ENCODE measurements at regions not wholly inside any gene's neighbourhood (a gene's known extent, or its start where the extent isn't known, plus 50 kb on each side); places are given as distances from the start of the nearest gene placed in this dataset.

GRCh38 chr2:58734365-58734764 lies 493.2 kb upstream of the FANCL start:
- no peak overlapping the region for H3K27ac Mint-ChIP-seq
- H3K4me3 Mint-ChIP-seq, result no peak overlapping the region
- H3K4me1 Mint-ChIP-seq, result no peaks in the 10 kb centered on the region
- DNase-seq (ENCODE audit: low spot score in 2 of 2), result no peak
- no peak for ATAC-seq
- no peaks in the 10 kb centered on the region for H3K36me3 Mint-ChIP-seq
- H3K9me3 Mint-ChIP-seq, result peaks cover 3% of the 10 kb centered on the region

DNA sequence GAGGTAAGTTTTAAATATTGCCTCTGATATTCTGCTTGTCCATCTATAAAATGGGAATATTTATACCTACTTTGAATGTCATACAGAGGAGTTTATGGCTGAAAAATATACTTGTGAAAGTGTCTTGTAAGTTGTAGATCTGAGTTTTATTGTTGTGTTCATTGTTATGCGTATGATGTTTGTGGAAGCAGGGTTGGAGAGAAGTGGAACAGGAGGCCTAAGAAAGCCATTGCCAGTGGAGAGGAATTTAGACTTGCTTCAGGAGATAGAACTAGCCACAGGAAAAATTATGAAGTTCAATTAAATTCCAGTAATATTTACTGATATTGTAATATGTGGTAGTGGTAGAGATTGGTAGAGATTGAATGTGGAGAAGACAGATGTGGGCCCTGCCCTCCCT lies 491.9 kb upstream of the FANCL start:
- DNase-seq (ENCODE audit: low spot score in 2 of 2) (no peak), ATAC-seq (no peak)
- no peak overlapping the region for H3K27ac Mint-ChIP-seq
- H3K36me3 Mint-ChIP-seq, result no peaks in the 10 kb centered on the region
- H3K9me3 Mint-ChIP-seq, result peaks cover 3% of the 10 kb centered on the region
- no peaks in the 10 kb centered on the region for H3K4me1 Mint-ChIP-seq
- no peak overlapping the region for H3K4me3 Mint-ChIP-seq

DNA sequence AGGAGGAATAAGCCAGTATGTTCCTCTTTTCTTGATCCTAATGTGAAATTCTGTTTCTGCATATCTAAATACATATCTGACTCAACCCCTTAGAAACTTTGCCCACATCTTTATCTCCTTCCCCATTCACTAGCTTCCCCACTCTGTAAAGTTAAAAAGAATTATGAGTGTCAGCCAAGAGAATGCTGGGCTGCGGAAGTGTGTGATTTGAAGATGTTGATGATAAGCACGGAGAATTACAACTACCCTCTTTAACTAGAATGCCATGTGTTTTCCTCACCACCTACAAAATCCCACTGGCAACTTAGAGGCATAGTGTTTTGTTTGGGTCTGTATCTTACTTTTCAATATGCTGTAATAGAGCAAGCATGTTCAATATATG lies 490.4 kb upstream of the FANCL start:
- Mint-ChIP-seq H3K4me3 (no peak overlapping the region), H3K36me3 (no peaks in the 10 kb centered on the region), H3K4me1 (no peaks in the 10 kb centered on the region), H3K27ac (no peak overlapping the region), H3K9me3 (peaks cover 3% of the 10 kb centered on the region)
- DNase-seq (ENCODE audit: low spot score in 2 of 2), result no peak
- no peak for ATAC-seq

DNA sequence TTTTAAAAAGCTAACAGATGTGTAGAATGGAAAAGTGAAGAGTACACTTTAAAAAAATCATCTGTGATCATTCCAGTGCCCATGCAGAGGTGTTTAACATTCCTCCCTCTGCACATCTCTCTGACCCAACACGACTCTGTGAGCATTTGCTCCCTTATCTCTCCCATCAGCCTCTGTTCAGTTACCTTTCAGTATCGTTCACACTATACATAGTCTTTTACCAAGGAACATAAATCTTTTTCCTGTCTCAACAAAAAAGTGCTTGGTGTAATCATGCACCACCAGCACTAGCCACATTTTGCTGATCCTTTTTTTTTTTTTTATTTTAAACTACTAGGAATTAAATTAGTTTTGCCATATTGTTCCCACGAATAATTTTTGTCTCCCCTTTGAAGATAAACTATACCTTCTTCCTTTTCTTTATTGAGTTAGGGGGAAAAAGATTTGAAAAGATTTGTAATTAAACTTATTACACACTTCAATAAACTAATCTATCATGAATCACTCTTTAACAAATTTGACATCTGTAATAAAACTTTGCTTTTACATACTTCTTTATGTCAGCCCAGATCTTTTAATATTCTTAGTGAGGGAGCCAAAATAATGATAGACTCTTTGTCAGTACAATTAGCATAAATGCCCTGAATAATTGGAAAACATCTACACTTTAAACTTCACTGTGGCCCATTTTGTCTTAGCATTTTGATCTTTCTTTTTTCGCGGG lies 489.8 kb upstream of the FANCL start:
- DNase-seq (ENCODE audit: low spot score in 2 of 2) (no peak), ATAC-seq (no peak)
- Mint-ChIP-seq H3K4me1 (no peaks in the 10 kb centered on the region), H3K36me3 (no peaks in the 10 kb centered on the region), H3K9me3 (peaks cover 3% of the 10 kb centered on the region), H3K27ac (no peak overlapping the region), H3K4me3 (no peak overlapping the region)

DNA sequence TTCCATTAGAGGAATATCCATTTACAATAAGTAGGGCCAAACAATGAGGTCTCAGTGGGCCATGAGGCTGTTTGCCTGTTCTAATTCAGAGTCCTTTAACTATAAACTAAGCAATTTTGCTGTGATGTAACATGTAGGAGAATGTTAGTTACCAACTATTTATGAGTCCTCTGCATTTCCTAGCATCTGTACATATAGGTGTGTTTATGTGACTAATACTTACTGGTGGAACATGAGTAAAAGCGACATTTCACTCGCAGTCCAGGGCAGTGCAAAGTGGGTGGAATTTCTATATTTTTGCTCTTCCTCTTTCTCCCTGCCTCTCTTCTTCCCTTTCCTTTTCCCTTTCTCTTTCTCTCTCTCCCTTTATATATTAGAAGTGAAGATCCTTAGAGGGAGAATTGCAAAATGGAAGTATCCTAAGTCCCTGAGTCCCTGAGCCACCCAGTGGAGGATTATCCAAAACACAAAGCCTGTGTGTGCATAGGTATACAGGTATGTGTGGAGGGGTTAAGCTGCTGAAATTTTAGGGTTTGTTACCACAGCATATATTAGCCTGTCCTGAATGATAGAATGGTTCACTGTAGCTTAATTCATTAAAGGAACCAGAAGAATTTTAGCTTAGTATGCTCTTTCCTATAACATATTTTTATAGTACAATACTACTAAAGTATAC lies 487.0 kb upstream of the FANCL start:
- Mint-ChIP-seq H3K4me3 (no peak overlapping the region), H3K9me3 (peaks cover 5% of the 10 kb centered on the region), H3K36me3 (no peaks in the 10 kb centered on the region), H3K27ac (no peak overlapping the region), H3K4me1 (no peaks in the 10 kb centered on the region)
- ATAC-seq (no peak), DNase-seq (ENCODE audit: low spot score in 2 of 2) (no peak)

DNA sequence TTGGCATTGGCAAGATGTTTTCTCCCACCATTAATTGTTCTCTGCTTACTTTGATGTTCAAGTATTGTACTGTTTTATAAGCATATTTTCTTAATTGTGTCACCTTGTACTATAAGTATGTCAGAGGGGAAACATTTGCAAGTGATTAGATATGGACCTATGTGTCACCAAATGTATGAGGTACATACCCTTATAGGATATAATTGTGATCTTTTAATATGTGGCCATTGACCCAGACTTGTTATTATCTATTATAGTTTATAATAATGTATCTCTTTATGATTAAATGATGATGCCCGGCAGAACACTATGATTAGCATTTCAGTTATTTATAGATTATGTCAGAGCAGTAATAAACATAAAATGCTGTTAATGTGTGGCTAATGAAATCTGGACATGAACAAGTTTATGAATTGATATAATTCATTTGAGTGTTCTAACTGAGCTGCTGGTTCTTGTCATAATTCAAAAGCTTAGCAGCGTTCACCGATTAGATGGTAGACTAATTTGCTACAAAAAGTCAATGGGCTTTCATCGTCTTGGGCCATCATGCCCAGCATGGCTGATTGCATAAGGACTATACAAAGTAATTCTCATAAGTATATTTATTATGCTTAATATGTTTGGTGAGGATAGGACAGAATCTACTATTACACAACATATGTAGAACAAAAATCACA lies 480.9 kb upstream of the FANCL start:
- DNase-seq (ENCODE audit: low spot score in 2 of 2) (no peak), ATAC-seq (no peak)
- H3K4me3 Mint-ChIP-seq, result no peak overlapping the region
- H3K4me1 Mint-ChIP-seq, result no peaks in the 10 kb centered on the region
- no peak overlapping the region for H3K27ac Mint-ChIP-seq
- H3K36me3 Mint-ChIP-seq, result no peaks in the 10 kb centered on the region
- peaks cover 4% of the 10 kb centered on the region for H3K9me3 Mint-ChIP-seq

DNA sequence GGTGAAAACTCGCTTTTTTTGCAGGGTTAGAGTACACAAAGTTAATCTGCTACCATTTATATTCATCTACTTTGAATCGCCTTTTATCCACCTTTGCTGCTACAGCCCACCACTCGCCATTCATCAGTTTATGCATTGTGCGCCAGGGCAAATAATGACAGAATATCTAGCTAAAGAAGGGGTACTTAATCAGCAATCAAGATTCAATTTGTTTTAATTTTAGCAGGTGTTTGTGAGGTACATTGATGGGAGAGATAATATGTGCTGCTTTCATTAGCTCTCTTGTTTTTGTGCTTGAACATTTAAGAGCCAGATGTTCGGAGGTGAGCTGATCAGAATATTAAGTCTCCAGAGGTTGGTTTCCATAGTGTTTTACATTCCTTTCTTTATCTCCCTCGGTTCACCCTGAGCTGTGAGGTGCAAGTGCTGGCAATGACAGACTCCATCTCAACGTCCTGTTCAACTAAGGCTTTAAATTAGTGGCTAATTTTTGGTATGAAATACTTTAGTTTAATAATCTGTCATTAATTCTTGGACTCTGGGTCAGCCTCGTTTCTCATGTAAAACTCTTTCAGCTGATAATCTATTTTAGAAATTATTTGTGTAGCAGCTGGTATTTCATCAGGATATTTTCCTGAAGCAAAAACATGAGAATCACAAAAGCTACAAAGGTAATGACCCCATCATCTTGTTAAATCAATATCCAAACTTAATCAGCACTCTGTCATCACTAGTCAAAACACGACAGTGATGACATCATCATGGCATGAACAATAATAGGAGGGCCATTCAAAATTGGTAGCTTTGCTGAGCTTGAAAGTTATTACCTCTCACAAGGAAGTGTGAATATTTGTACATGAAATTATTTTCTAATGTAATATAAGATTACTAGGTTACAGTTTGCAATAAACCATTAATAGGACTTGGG lies 479.9 kb upstream of the FANCL start:
- ATAC-seq (no peak), DNase-seq (ENCODE audit: low spot score in 2 of 2) (no peak)
- H3K36me3 Mint-ChIP-seq, result no peaks in the 10 kb centered on the region
- no peaks in the 10 kb centered on the region for H3K4me1 Mint-ChIP-seq
- no peak overlapping the region for H3K4me3 Mint-ChIP-seq
- no peak overlapping the region for H3K27ac Mint-ChIP-seq
- H3K9me3 Mint-ChIP-seq, result peaks cover 6% of the 10 kb centered on the region

DNA sequence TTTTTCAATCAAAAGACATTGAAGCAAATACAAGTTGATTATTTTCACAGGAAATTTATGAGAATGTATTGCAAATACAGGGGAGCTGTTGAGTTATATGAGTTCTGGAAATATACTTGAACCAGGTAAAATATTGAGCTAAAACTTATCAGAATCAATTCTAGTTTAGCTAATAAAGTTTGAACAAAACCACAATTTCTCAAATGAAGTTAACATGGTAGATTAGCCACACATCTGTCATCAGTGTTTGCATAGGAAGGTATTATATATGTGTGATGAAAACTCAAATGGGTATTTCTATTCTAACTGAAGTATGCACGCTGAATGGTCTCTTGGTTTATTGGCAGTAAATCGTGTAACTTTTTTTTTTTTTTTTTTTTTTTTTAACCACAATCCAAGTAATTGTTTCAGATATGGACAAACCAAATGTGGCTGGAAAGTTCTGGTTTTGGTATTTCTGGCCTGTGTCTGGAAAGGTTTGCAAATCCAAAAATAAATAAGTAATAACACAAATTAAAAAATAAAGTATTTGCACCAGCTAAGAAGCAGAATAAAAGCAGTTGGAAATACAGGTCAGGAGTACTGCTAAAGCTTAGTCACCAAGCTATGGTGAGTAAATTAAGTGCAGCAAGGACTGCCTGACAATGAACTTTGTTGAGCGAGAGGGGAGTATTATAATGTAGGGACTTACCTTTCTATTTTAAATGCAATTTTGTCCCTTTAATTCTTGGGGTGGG lies 479.1 kb upstream of the FANCL start:
- Mint-ChIP-seq H3K4me1 (no peaks in the 10 kb centered on the region), H3K4me3 (no peak overlapping the region), H3K36me3 (no peaks in the 10 kb centered on the region), H3K9me3 (peaks cover 6% of the 10 kb centered on the region), H3K27ac (no peak overlapping the region)
- no peak for DNase-seq (ENCODE audit: low spot score in 2 of 2)
- ATAC-seq, result no peak

GRCh38 chr2:58715344-58715743 lies 474.2 kb upstream of the FANCL start:
- Mint-ChIP-seq H3K27ac (no peak overlapping the region), H3K9me3 (peaks cover 6% of the 10 kb centered on the region), H3K4me1 (no peaks in the 10 kb centered on the region), H3K36me3 (no peaks in the 10 kb centered on the region), H3K4me3 (no peak overlapping the region)
- ATAC-seq, result no peak
- DNase-seq (ENCODE audit: low spot score in 2 of 2), result no peak

DNA sequence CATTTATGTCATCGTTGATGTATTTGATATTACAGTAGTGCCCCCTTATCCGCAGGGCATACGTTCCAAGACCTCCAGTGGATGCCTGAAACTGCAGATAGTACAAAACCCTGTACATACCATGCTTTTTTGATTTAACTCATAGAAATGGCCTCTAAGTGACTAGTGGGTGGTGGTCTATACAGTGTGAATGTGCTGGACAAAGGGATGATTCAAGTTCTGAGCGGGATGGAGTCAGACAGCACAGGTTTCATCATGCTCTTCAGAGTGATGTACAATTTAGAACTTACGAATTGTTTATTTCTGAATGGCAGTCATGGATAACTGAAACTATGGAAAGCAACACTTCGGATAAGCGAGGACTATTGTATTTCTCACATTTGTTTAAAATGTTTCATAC lies 473.1 kb upstream of the FANCL start:
- no peaks in the 10 kb centered on the region for H3K4me1 Mint-ChIP-seq
- H3K4me3 Mint-ChIP-seq, result no peak overlapping the region
- H3K36me3 Mint-ChIP-seq, result no peaks in the 10 kb centered on the region
- H3K27ac Mint-ChIP-seq, result no peak overlapping the region
- H3K9me3 Mint-ChIP-seq, result peaks cover 4% of the 10 kb centered on the region
- ATAC-seq (no peak), DNase-seq (ENCODE audit: low spot score in 2 of 2) (no peak)

DNA sequence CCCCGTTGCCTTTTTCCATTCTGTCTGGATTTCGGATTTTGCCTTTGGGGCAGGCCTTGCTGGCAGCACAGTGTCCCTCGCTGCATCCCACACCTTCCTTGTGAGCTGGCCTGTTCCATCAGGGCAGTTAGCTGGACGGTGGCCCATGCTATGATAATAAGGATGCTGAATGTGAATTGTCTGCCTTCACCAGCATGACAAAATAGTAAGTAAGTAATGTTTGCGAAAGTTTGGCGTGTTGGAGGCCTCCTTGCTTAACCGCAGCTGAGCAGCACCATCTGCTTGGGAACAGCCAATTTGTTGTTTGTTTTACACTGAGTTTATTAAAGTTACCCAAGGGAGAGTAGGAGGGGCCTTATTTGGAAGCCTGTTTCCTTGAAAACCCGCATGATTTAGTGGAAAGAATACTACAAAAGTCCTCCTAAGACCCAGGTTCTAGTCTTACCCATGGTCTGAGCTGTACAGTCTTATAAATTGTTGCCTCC lies 469.7 kb upstream of the FANCL start:
- ATAC-seq (no peak), DNase-seq (ENCODE audit: low spot score in 2 of 2) (no peak)
- no peak overlapping the region for H3K27ac Mint-ChIP-seq
- no peaks in the 10 kb centered on the region for H3K36me3 Mint-ChIP-seq
- H3K4me1 Mint-ChIP-seq, result no peaks in the 10 kb centered on the region
- H3K4me3 Mint-ChIP-seq, result no peak overlapping the region
- peaks cover 2% of the 10 kb centered on the region for H3K9me3 Mint-ChIP-seq

- ATAC-seq (no peak), DNase-seq (ENCODE audit: low spot score in 2 of 2) (no peak)
- Mint-ChIP-seq H3K4me1 (no peaks in the 10 kb centered on the region), H3K36me3 (no peaks in the 10 kb centered on the region), H3K27ac (no peak overlapping the region), H3K4me3 (no peak overlapping the region), H3K9me3 (peaks cover 2% of the 10 kb centered on the region)
Observed at GRCh38 chr2:58709687-58710354, 468.7 kb upstream of the FANCL start.

GRCh38 chr2:58709274-58709673 lies 468.1 kb upstream of the FANCL start:
- H3K9me3 Mint-ChIP-seq, result no peaks in the 10 kb centered on the region
- H3K4me3 Mint-ChIP-seq, result no peak overlapping the region
- H3K27ac Mint-ChIP-seq, result no peak overlapping the region
- no peaks in the 10 kb centered on the region for H3K36me3 Mint-ChIP-seq
- no peaks in the 10 kb centered on the region for H3K4me1 Mint-ChIP-seq
- DNase-seq (ENCODE audit: low spot score in 2 of 2) (no peak), ATAC-seq (no peak)

DNA sequence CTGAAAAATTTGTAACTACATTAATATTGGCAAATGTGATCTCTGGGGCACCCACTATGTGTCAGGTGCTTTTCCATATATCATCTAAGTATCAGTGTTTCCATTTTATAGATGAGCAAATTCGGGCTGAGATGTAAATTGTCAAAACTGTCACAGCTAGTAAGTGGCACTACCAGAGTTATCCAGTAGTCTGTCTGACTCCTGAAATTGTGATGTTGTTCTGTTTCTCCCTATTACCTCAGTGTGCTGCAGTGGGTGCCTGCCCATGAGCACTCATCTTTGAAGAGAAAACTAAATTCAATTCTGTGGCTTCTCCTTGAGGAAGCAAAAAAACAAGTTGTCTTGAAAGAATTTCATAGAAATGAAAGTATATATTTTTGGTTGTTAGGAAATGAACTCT lies 467.4 kb upstream of the FANCL start:
- H3K4me3 Mint-ChIP-seq, result no peak overlapping the region
- ATAC-seq (no peak), DNase-seq (ENCODE audit: low spot score in 2 of 2) (no peak)
- no peak overlapping the region for H3K27ac Mint-ChIP-seq
- H3K9me3 Mint-ChIP-seq, result no peaks in the 10 kb centered on the region
- H3K36me3 Mint-ChIP-seq, result no peaks in the 10 kb centered on the region
- no peaks in the 10 kb centered on the region for H3K4me1 Mint-ChIP-seq
